Mesenchymal stem cell (in vitro differentiated cells and primary cell): ENCODE measurements at regions not wholly inside any gene's neighbourhood (a gene's known extent, or its start where the extent isn't known, plus 50 kb on each side); places are given as distances from the start of the nearest gene placed in this dataset.

Experiments
- DNase-seq: peaks from one replicate; pipeline ENCODE4 v3.0.0-alpha.2; 2013
- H2AFZ ChIP-seq: one replicate; pipeline ENCODE4 v1.6.1; 2013; ENCODE audit warnings: low read depth, mild to moderate bottlenecking, control low read depth, inconsistent platforms, low read length, moderate library complexity
- H2AK5ac ChIP-seq: 2 replicates; pipeline ENCODE4 v1.6.1; 2013; ENCODE audit warnings: low read length, moderate library complexity, mild to moderate bottlenecking, inconsistent platforms; ENCODE audit not compliant: severe bottlenecking
- H2BK120ac ChIP-seq: one replicate; pipeline ENCODE4 v1.6.1; 2013; ENCODE audit warnings: low read depth, mild to moderate bottlenecking, inconsistent platforms, low read length, moderate library complexity
- H2BK12ac ChIP-seq, 2 experiments: one replicate each; pipeline ENCODE4 v1.6.1; 2013; ENCODE audit warnings: inconsistent platforms in 2 of 2, low read length in 2 of 2, mild to moderate bottlenecking in 2 of 2, moderate library complexity in 2 of 2, control low read depth in 1 of 2
- H2BK15ac ChIP-seq: one replicate; pipeline ENCODE4 v1.6.1; 2013; ENCODE audit warnings: mild to moderate bottlenecking, low read depth, inconsistent platforms; ENCODE audit not compliant: poor library complexity, severe bottlenecking
- H2BK5ac ChIP-seq: 2 replicates; pipeline ENCODE4 v1.6.1; 2013; ENCODE audit warnings: low read depth, mild to moderate bottlenecking, low read length, control low read depth, inconsistent platforms; ENCODE audit not compliant: poor library complexity, severe bottlenecking
- H3K14ac ChIP-seq, 2 experiments: one replicate each; pipeline ENCODE4 v1.6.1; 2013; ENCODE audit warnings: inconsistent platforms in 2 of 2, low read length in 2 of 2, control low read depth in 1 of 2, mild to moderate bottlenecking in 1 of 2, moderate library complexity in 1 of 2
- H3K18ac ChIP-seq, 2 experiments: one replicate each; pipeline ENCODE4 v1.6.1; 2013; ENCODE audit warnings: inconsistent platforms in 2 of 2, low read length in 2 of 2, control low read depth in 1 of 2, low read depth in 1 of 2, mild to moderate bottlenecking in 1 of 2
- H3K23ac ChIP-seq, 2 experiments: one replicate each; pipeline ENCODE4 v1.6.1; 2013; ENCODE audit warnings: inconsistent platforms in 2 of 2, low read length in 2 of 2, mild to moderate bottlenecking in 2 of 2, moderate library complexity in 2 of 2, control low read depth in 1 of 2
- H3K27ac ChIP-seq: 2 replicates; pipeline ENCODE4 v1.5.1; 2013; ENCODE audit warnings: mild to moderate bottlenecking, moderate library complexity, low read length, control low read depth, inconsistent platforms; ENCODE audit not compliant: poor library complexity, severe bottlenecking
- H3K27me3 ChIP-seq, 2 experiments: 2 replicates each; pipeline versions ENCODE4 v1.6.1 to v1.7.0; 2013; ENCODE audit warnings: low read length in 2 of 2, mild to moderate bottlenecking in 2 of 2, moderate library complexity in 2 of 2, control low read depth in 1 of 2, inconsistent platforms in 1 of 2; ENCODE audit not compliant: control insufficient read depth in 1 of 2, insufficient read depth in 1 of 2
- H3K36me3 ChIP-seq, 2 experiments: 2 replicates each; pipeline versions ENCODE4 v1.6.1 to v1.7.0; 2013; ENCODE audit warnings: low read length in 2 of 2, control low read depth in 1 of 2, inconsistent platforms in 1 of 2, low read depth in 1 of 2, mild to moderate bottlenecking in 1 of 2; ENCODE audit not compliant: insufficient read depth in 2 of 2, control insufficient read depth in 1 of 2
- H3K4ac ChIP-seq, 2 experiments: one replicate each; pipeline ENCODE4 v1.6.1; 2013; ENCODE audit warnings: inconsistent platforms in 2 of 2, low read length in 2 of 2, mild to moderate bottlenecking in 2 of 2, moderate library complexity in 2 of 2, control low read depth in 1 of 2, low read depth in 1 of 2
- H3K4me1 ChIP-seq: 2 replicates; pipeline ENCODE4 v1.6.1; 2013; ENCODE audit warnings: low read depth, low read length, control low read depth; ENCODE audit not compliant: control insufficient read depth, insufficient read depth
- H3K4me2 ChIP-seq: 2 replicates; pipeline ENCODE4 v1.6.1; 2013; ENCODE audit warnings: low read length, mild to moderate bottlenecking, inconsistent platforms; ENCODE audit not compliant: poor library complexity, severe bottlenecking
- H3K4me3 ChIP-seq, 2 experiments: 2 replicates each; pipeline versions ENCODE4 v1.5.1 to v1.7.0; 2013; ENCODE audit warnings: low read length in 2 of 2, mild to moderate bottlenecking in 2 of 2, control low read depth in 1 of 2, low read depth in 1 of 2; ENCODE audit not compliant: insufficient read depth in 1 of 2
- H3K79me1 ChIP-seq: replicated peaks from 2 replicates; pipeline ENCODE4 v1.6.1; 2013; ENCODE audit warnings: mild to moderate bottlenecking, control low read depth, low read length, inconsistent platforms; ENCODE audit not compliant: poor library complexity, severe bottlenecking
- H3K9ac ChIP-seq: 2 replicates; pipeline ENCODE4 v1.7.0; 2013; ENCODE audit warnings: mild to moderate bottlenecking, low read length, moderate library complexity
- H3K9me3 ChIP-seq: 2 replicates; pipeline ENCODE4 v1.7.0; 2013; ENCODE audit warnings: mild to moderate bottlenecking, low read length; ENCODE audit not compliant: control insufficient read depth
- H4K8ac ChIP-seq: one replicate; pipeline ENCODE4 v1.6.1; 2013; ENCODE audit warnings: inconsistent platforms, mild to moderate bottlenecking, low read length, moderate library complexity
- H4K91ac ChIP-seq: one replicate; pipeline ENCODE4 v1.6.1; 2013; ENCODE audit warnings: mild to moderate bottlenecking, low read length, inconsistent platforms
- WGBS: methylation state at CpG from one replicate; pipeline ENCODE4 v1.1.7; 2013; ENCODE audit warnings: mixed read lengths; 5-methylcytosine and 5-hydroxymethylcytosine counted together

GRCh38 chr15:31805090-31805662 is 225.1 kb upstream of the CHRNA7 start:
- no peak for DNase-seq
- Histone ChIP-seq H3K79me1 (no peaks in the 10 kb centered on the region), H3K14ac (no peak overlapping the region), H3K4me2 (no peak overlapping the region), H3K18ac (no peak overlapping the region), H2AFZ (no peak overlapping the region), H2BK15ac (no peak overlapping the region), H2BK12ac (no peak overlapping the region), H3K9ac (no peak overlapping the region), H3K9me3 (no peaks in the 10 kb centered on the region), H3K23ac (no peak overlapping the region), H3K27me3 (peaks cover 0 to 29% of the 10 kb centered on the region in 2 experiments), H3K27ac (no peak overlapping the region), H4K8ac (no peak overlapping the region), H3K36me3 (no peaks in the 10 kb centered on the region), H2AK5ac (no peak overlapping the region), H3K4me3 (no peak overlapping the region), H3K4ac (no peak overlapping the region), H2BK5ac (no peak overlapping the region), H4K91ac (no peak overlapping the region), H3K4me1 (no peaks in the 10 kb centered on the region), H2BK120ac (no peak overlapping the region)
- 63% methylated on average over 2 of the region's 5 CpGs for WGBS

GRCh38 chr15:31806106-31806505 is 224.2 kb upstream of the CHRNA7 start:
- Histone ChIP-seq H4K91ac (no peak overlapping the region), H3K27me3 (peaks cover 0 to 29% of the 10 kb centered on the region in 2 experiments), H3K27ac (no peak overlapping the region), H2BK120ac (no peak overlapping the region), H3K18ac (no peak overlapping the region), H3K36me3 (no peaks in the 10 kb centered on the region), H2BK12ac (no peak overlapping the region), H3K4ac (no peak overlapping the region), H3K4me3 (no peak overlapping the region), H3K79me1 (no peaks in the 10 kb centered on the region), H2BK15ac (no peak overlapping the region), H4K8ac (no peak overlapping the region), H3K9me3 (no peaks in the 10 kb centered on the region), H3K9ac (no peak overlapping the region), H3K23ac (no peak overlapping the region), H2BK5ac (no peak overlapping the region), H3K4me2 (no peak overlapping the region), H2AFZ (no peak overlapping the region), H3K14ac (no peak overlapping the region), H2AK5ac (no peak overlapping the region), H3K4me1 (no peaks in the 10 kb centered on the region)
- DNase-seq, result no peak

GRCh38 chr15:31811641-31812040 is 218.7 kb upstream of the CHRNA7 start:
- no peaks in the 10 kb centered on the region for H3K36me3 ChIP-seq
- no peak overlapping the region for H3K4ac ChIP-seq
- no peak overlapping the region for H2AK5ac ChIP-seq
- no peak overlapping the region for H3K23ac ChIP-seq
- H3K9ac ChIP-seq, result no peak overlapping the region
- H3K4me1 ChIP-seq, result no peaks in the 10 kb centered on the region
- WGBS, result 87% methylated on average over 10 of the region's 10 CpGs
- no peak for DNase-seq
- no peak overlapping the region for H2BK12ac ChIP-seq
- H4K8ac ChIP-seq, result no peak overlapping the region
- H2BK15ac ChIP-seq, result no peak overlapping the region
- H2BK5ac ChIP-seq, result no peak overlapping the region
- H3K14ac ChIP-seq, result no peak overlapping the region
- no peaks in the 10 kb centered on the region for H3K79me1 ChIP-seq
- H3K18ac ChIP-seq, result no peak overlapping the region
- no peaks in the 10 kb centered on the region for H3K9me3 ChIP-seq
- H2AFZ ChIP-seq, result no peak overlapping the region
- H3K4me3 ChIP-seq, result no peak overlapping the region
- no peak overlapping the region for H3K27ac ChIP-seq
- H3K27me3 ChIP-seq, result peaks cover 0 to 12% of the 10 kb centered on the region in 2 experiments
- no peak overlapping the region for H2BK120ac ChIP-seq
- H4K91ac ChIP-seq, result no peak overlapping the region
- H3K4me2 ChIP-seq, result no peak overlapping the region

GRCh38 chr15:31814082-31814481 is 216.2 kb upstream of the CHRNA7 start:
- Histone ChIP-seq H3K18ac (no peak overlapping the region), H4K8ac (no peak overlapping the region), H4K91ac (no peak overlapping the region), H3K9ac (no peak overlapping the region), H2BK120ac (no peak overlapping the region), H2AFZ (no peak overlapping the region), H3K4me2 (no peak overlapping the region), H3K4me3 (no peak overlapping the region), H3K79me1 (no peaks in the 10 kb centered on the region), H3K4ac (no peak overlapping the region), H3K14ac (no peak overlapping the region), H3K36me3 (no peaks in the 10 kb centered on the region), H2BK15ac (no peak overlapping the region), H3K23ac (no peak overlapping the region), H3K27ac (no peak overlapping the region), H2BK12ac (no peak overlapping the region), H3K4me1 (no peaks in the 10 kb centered on the region), H3K27me3 (peaks cover 0 to 2% of the 10 kb centered on the region in 2 experiments), H2BK5ac (no peak overlapping the region), H2AK5ac (no peak overlapping the region), H3K9me3 (no peaks in the 10 kb centered on the region)
- WGBS, result 66% methylated on average over 5 of the region's 5 CpGs
- DNase-seq, result no peak
